H4 (cell line): ENCODE measurements at regions not wholly inside any gene's neighbourhood (a gene's known extent, or its start where the extent isn't known, plus 50 kb on each side); places are given as distances from the start of the nearest gene placed in this dataset.

Experiments
- DNase-seq: peaks from one replicate; pipeline ENCODE4 v3.0.0-alpha.2; 2015; ENCODE audit warnings: low spot score

DNA sequence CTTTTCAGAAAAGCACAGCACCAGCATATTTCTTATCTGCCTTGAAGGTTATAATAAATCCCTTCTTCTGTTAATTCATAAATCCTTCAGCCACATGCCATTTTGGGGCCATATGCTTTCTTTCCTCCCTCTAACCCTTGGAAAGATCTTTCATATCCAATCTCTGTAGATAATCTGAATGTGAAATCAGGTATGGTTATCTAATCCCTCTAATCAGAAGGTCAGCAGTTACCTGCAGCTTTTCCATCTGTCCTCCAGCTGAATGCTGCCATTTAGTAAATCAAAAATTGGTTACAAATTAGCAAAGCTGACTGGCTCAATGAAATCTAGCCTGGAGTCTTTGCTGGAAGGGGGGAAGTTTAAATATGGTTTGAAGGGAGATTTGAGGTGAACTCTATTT is 230.5 kb downstream of the PIK3C3 start:
- no peak for DNase-seq

DNA sequence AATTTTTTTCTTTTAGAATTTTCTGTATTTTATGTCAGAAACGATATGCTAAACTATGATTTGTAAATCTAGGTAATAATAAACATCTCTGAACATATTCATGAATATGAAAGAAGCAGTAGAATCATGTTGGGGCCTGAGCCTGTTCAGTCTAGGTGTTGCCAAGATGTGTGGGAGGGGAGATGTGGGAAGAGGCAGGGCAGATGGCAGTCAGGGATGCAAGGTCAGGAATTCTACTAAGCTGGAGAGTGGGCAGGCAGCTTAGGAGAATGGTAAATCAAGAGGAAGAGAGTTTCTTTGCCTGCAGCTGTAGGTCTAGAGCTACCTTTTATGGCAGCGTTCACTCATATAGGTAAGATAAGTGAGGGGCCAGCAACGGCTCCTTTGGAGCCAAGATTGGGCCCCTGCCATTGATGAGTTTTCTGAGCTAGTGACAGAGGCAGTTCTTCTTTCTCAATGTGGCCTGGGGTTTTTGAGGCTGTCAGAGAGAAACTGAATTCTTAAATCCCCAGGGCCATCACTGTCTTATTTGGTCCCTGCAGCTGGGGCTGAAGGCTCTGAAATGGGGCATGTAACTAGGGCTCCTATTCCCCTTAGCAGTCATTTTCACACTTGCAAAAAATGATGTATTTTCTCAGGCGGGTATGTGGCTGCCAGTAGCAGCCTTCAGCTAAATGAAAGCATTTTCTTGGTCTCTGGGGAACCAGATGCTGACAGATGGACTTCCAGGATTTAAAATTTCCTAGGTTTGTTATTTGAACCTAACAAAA is 232.8 kb downstream of the PIK3C3 start:
- no peak for DNase-seq

DNA sequence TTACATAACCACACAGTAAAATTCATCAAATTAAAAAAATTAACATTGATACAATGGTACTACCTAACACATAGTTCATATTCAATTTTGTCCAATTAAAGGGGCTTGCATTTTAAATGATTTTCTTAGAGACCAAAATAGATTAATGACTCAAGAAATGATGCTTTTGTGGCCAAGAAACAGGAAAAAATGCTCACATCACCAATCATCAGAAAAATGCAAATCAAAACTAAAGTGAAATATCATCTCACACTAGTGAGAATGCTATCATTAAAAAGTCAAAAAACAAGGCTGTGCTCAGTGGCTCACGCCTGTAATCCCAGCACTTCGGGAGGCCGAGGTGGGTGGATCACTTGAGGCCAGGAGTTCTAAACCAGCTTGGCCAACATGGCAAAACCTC is 235.6 kb downstream of the PIK3C3 start:
- DNase-seq: no peak

DNA sequence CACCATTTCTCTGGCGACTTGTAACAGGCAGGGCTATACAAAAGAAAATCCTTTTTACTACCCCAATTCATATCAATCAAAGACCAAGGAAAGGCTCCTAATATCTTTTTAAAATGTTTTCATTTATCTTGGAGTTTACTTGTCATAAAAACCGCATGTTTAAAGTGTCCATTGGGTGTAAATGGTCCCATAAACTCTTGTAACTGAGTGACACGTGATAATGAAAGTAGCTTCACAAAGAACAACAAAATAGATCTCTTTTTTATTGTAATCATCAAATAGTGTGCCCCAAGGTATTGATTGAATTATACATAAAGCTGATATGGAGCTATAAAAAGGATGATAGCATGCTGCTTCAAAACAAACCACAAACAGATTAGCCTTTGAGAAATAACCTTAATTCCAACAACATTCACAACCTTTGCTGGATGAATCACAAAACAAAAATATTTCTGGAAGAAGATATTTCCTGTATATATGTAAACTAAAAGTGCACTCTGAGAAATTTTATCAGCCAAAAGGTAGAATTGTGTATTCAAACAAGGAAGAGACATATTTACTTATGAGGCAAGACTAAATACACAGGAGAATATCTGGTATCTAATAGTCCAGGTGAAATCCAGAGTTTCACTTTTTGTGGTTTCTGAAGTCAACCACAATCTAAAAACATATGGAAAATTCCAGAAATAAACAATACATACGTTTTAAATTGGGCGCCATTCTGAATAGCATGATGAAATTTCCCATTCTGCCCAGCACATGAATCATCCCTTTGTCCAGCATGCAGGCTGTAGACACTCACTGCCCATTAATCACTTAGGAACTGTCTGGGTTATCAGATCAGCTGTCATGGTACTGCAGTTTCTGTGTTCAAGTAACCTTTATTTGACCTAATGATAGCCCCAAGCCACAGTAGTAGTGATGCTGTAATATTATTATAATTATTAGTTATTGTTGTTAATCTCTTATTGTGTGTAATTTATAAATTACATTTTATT is 237.5 kb downstream of the PIK3C3 start:
- peak; percentile 13 for DNase-seq

DNA sequence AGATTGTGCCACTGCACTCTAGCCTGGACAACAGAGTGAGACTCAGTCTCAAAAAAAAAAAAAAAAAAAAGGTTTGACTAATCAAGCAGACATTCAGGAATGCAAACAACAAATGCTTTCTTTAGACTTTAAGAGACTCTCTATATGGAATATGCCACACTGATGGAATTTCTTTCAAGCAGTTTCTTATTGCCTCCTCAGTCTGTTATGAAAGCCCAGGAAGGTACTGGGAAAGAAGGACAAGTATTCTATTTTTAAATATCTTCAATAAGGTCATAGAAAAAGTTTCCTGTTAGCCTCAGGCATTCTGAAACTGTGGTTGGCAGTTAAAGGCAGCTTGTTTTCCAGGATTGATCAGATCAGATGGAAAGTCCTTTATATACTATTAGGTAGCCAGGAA is 241.6 kb downstream of the PIK3C3 start:
- peak; percentile 6 for DNase-seq

DNA sequence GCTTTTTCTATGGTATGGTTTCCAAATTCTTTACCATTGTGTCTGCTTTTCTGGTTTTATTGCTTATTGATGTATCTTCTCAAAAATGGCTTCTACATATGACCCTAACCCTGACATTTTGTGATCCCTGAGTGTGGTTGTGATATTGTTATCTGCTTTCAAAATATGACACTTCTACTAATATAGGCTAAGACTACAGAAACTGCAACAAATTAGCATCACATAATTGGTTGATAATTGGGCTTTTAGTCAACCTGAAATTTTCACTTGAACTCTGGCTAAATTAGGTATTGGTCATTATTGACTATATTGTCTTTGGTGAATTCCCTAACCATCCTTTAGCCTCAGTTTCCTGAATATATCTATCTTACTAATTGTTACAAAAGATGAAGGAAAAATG is 246.1 kb downstream of the PIK3C3 start:
- no peak for DNase-seq

DNA sequence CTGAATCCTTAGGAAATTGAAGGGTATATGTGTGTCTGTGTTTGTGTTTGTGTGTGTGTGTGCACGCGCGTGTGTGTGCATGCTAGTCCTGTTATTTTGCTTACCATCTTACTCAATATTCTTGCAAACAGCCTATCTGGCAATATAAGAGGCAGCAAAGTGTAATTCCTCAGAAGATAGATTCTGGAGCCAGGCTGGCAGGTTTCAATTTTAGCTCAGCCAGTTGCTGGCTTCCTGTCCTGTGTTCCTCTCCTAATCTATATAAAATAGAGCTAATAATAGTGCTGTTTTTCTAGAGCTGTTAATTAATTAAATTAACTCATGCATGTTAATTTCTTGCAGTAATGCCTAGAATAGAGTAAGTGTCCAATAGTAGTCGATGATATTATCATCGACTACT is 256.2 kb downstream of the PIK3C3 start:
- DNase-seq: no peak

DNA sequence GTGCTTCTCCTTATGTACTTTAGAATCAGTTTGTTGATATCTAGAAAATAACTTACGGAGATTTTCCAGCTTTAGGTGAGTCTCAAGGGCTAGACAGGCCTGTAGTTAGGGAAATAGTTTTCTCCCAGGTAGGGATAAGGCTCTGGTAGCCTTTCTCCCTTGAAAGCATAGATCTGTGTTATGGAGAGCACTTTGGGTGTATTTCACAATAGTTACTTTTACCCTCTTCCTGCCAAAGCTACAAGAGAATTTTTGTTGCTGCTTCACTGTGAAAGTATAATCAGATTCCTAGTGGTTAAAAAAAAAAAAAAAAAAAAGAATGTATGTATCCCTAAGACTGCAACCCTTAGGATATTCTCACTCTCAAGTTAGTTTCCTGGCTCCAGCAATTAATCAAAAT is 267.5 kb downstream of the PIK3C3 start:
- no peak for DNase-seq

DNA sequence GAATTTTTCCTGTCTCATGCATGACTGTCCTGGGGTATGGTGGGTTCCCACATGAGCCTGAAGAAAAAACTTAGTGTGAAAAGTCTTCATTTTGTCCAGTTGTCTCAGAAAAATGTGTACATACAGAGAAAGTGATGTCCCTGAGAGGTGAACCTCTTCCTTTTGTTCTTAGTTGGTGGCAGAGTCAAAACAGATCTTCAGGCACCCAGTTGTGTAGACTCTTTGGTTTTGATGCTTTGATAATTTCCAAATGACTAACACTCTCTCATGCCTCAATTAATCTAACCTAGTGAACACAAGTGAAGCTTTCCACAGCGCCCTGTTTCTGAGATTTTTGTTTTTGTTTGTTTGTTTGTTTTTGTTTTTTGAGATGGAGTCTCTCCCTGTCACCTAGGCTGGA is 273.5 kb downstream of the PIK3C3 start:
- DNase-seq: no peak

DNA sequence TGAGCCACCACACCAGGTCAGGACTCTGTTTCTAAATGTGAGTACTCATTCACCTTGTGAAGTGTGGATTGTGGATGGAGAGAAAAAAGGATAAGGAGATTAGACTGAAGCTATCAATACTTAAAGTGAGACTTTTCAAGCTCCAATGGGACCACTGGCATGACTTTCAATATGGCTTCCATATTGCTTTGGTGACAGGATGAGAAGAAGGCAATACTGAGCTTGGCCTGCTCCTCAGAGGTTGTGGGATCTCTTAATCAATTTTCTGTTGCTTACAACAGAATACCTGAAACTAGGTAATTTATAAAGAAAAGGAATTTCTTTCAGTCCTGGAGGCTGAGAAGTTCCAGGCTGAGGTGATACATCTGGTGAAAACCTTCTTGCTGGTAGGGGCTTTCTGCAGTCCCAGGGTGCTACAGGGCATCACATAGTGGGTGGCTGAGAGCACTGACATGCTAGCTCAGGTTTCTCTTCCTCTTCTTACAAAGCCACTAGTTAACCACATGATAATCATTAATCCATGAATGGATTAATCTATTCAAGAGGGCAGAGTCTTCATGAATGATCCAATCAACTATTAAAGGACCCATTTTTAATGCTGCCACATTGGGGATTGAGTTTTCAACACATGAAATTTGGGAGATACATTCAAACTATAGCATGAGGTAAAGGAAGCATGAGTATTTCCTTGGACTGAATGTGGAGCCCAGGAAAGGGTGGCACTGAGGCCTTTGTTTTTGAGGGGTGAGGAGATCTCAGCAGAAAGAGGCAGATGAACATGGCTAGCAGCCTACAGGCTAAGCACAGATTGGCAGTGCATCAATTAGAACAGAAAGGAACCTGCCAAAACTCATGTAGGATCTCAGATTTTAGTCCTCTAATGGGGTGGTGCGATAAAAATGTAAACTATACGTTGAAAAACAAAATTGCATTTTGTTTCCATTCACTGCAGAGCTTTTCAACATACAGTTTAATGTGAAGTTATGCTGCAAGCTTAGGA is 274.5 kb downstream of the PIK3C3 start:
- DNase-seq: no peak

DNA sequence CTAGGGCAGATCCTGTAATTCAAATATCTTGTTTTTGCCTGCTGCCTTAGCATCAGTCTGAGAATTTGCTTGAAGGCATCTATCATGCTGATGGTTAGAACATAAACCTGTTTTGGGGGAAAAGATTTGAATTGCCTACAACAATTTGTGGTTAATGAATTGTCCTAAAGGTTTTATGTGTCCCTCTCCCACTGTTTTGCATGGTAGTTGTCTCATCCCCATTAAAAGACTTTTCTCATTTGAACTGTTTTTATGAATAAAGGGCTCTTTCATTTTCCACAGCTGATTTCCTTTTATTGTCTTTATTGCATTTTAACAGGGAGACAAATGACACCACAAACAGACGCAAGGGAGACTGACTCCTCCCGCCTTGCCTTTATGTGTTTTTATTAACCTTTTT is 275.6 kb downstream of the PIK3C3 start:
- DNase-seq: no peak

DNA sequence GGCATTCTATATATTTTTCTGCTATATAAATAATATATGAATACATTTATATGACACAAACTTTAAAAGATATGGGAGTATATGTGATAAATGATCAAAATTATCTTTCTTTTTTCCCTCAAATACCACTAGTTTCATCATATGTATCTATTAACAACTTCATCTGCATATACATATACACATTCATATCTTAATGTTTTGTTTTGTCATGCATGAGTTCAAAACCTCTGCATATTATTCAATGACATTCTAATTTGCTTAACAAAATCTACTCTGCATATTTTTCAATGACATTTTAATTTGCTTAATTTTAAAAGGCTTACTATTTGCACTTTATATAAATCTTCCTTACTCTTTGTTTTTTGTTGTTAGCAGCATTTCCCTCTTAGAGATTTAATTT is 276.2 kb downstream of the PIK3C3 start:
- no peak for DNase-seq

DNA sequence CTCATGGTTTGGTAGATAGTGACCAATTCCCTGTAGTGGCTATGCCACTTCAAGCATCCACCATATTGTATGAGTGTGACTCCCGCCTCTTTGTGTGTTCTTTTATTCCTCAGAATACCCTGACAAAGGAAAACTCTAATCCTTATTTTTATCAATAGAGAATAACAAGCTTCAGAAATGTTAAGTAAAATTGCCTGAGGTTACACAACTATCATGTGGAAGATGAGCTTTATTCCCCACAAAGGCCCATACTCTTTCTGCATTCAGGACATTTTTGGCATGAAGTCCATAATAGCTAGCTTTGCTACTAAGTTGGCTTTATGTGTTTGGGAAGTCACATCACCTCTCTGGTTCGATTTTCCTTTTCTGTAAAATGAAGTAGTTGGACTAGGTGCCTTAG is 276.8 kb downstream of the PIK3C3 start:
- DNase-seq: no peak

DNA sequence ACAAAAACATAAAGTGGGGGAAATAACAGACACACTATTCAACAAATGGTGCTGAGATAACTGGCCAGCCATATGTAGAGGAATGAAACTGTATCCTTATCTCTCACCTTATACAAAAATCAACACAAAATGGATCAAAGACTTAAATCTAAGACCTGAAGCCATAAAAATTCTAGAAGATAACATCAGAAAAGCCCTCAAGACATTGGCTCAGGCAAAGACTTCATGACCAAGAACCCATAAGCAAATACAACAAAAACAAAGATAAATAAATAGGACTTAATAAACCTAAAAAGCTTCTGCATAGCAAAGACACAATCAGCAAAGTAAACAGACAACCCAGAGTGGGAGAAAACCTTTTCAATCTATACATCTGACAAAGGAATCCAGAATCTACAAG is 278.9 kb downstream of the PIK3C3 start:
- DNase-seq: no peak

DNA sequence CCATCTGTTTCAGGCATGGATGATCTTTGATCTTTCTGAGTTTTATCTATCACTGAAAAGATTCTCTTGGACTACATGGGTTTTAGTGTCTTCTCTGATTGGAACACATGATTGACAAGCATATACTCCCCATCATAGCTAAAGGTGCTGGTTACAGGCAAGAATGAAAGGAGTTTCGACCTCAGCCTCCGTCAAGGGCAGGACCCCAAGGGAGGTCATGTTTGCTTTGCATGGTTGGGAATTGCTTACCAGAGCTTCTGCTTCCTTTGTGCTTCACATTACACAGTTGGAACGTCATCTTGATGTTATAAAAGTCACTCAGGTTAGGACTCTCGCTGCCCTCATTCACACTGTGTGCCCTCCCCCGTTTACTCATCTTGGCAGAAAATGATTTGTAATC is 287.7 kb downstream of the PIK3C3 start:
- no peak for DNase-seq

DNA sequence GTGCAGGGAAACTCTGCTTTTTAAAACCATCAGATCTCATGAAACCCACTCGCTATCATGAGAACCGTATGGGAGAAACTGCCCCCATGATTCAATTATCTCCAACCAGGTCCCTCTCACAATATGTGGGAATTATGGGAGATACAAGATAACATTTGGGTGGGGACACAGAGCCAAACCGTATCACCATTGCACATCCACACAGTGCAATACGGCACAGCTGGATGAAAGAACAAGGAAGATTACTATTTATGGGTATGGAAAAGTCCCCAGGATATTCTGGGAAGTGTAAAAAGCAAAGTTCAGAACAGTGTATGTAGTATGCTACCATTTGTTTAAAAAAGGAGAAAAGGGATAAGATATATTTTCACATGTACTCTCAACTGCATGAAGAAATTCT is 290.1 kb downstream of the PIK3C3 start:
- no peak for DNase-seq

DNA sequence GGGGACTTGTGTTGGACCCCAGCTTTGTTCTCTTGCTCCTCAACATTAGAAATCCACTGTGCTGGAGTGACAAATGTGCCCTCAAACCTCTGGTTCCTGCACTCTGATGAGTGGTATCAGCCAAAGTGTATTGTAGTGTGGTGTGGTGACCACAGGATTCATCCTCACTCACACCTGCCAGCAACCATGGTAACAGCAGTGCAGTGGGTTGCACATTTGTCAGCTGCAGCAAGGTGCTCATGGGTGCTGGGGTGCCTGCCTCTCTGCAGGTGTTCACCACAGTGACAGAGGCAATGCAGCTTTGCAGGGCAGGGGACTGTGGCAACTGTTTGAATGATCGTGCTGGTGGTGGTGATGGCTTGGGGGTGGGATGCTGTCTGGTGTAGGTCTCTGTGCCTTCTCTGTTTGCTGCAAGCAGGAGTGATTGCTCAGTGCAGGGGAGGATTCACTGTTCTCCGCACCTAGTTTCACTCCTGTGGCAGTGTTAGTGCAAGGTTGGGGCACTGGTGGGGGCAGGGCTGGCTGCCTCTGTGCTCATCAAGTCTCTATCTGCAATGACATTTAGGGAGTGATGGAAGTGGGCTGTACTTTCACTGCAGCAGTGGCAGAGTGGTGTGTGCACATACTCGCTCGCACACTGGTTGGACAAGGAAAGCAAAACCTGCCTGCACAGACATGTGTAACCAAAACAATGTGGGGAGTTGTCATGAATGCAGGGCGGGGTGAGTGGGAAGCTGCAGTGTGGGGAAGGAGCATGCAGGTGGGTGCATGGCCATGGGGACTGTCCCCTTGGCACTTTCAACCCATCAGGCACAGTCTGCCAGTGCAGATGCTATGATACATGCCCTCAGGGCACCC is 301.1 kb downstream of the PIK3C3 start:
- no peak for DNase-seq

DNA sequence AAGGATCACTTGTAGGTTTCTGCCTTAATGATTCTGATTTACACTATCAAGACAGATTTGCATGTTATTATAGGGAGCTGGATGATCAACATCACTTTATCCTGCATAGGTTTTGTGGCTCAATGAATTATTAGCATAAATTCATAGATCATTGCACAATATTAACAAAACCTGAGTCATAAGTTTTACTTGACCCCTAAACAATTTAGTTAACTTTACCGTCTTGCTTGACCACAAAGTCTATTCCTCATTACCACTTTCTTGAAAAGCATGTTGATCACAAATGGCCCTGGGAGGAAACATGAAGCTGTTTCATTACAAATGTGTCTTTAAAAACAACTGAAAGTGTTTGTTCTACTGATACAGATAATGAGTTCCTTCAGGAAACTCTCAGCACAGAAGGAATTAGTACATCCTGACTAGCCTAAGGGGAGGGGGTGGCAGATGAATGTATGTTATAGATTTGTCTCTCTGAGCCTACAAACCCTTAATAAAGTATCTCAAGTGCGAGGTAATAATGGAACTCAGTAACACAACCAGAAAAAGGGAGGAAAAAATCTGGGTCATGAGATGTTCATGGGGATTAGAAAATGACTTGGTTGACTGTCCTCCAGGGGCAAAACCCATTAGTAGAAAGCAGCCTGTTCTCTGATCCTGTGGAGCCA is 303.4 kb downstream of the PIK3C3 start:
- DNase-seq: no peak

DNA sequence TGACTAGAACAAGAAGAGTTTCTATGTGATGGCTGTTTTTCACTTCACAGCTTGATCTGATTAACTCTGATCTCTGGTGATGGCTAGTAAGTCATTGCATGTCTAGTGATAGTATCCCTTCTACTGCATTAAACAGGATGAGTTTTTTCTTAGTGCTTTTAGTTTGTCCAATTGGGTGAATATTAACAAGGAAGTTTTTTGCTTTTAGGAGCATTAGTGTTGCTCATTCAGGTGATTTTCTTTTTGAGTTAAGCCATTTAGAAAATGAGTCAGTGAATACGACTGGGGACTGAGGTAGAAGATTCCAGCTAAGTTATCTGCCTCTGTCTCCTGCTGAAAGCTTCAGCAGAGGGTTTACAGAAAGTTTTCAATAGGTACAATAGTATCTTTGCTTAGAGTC is 306.7 kb downstream of the PIK3C3 start:
- no peak for DNase-seq

DNA sequence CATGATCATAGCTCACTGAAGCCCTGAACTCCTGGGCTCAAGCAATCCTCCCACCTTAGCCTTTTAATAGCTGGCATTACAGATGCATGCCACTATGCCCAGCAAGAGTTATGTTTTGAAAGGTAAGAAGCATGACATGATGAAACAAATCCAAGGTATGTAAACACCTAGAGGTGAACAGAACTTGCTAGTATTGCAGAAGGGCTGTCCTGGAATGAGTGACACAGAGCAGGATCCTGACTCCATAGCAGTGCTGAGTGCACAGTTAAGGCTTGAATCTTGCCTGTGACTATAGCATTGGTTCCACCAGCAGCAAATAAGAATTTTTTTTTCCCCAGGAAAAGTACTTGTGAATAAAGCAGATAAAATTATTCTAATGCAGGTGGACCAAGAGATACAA is 309.5 kb downstream of the PIK3C3 start:
- no peak for DNase-seq
